ENCODE measurements at regions not wholly inside any gene's neighbourhood (a gene's known extent, or its start where the extent isn't known, plus 50 kb on each side); places are given as distances from the start of the nearest gene placed in this dataset.

GRCh38 chr9:17009071-17009470 is 125.8 kb upstream of the CNTLN start:
- BruUV-seq (replicated peaks): no TSS peak
- WGBS, 2 experiments (ENCODE audit: extremely low coverage in 2 of 2, insufficient read length in 1 of 2): no CpG with 5 or more reads among the region's 2 CpGs
- in situ Hi-C loops (cut with MboI; ENCODE audit: low sequenced_read_pairs): no loop called here

More at GRCh38 chr9:17009071-17009470, 125.8 kb upstream of the CNTLN start:
- Histone ChIP-seq H3K9me1 (ENCODE audit: insufficient read depth, low read length) (no peaks in the 10 kb centered on the region), H3K56ac (ENCODE audit: extremely low read depth, insufficient read depth, low read length) (no peak overlapping the region), H2BK5ac (ENCODE audit: low read depth, low read length, poor library complexity, severe bottlenecking) (no peak overlapping the region), H2AK9ac (replicated peaks; ENCODE audit: low read depth, low read length, poor library complexity) (no peak overlapping the region), H2AK5ac (ENCODE audit: low read depth, low read length) (no peak overlapping the region), H3K9me3 (ENCODE audit: control insufficient read depth, insufficient read depth, low read length) (no peaks in the 10 kb centered on the region), H3K79me1 (ENCODE audit: low read depth in 1 of 2, low read length in 2 of 2) (no peaks in the 10 kb centered on the region), H3K4me2 (ENCODE audit: low read depth, low read length) (no peak overlapping the region), H4K91ac (ENCODE audit: insufficient read depth, low read depth, low read length) (no peak overlapping the region), H2AFZ (replicated peaks; ENCODE audit: low read length, poor library complexity) (no peak overlapping the region), H3K4me3 (ENCODE audit: insufficient read depth, low read depth, low read length) (no peak overlapping the region), H3K4me1 (ENCODE audit: control insufficient read depth, insufficient read depth, low read length) (peaks cover 3% of the 10 kb centered on the region), H3K9ac (ENCODE audit: low read depth, low read length) (no peak overlapping the region), H2BK120ac (ENCODE audit: low read depth, low read length) (no peak overlapping the region), H3K27me3 (ENCODE audit: control insufficient read depth, insufficient read depth, low read length) (no peaks in the 10 kb centered on the region), H4K20me1 (ENCODE audit: insufficient read depth, low read length) (no peaks in the 10 kb centered on the region), H3K27ac (ENCODE audit: insufficient read depth, low read length) (no peak overlapping the region), H4K8ac (ENCODE audit: low read depth in 2 of 2, low read length in 2 of 2) (no peak overlapping the region), H3K14ac (replicated peaks; ENCODE audit: low read depth, low read length) (no peak overlapping the region), H2BK15ac (ENCODE audit: low read depth, low read length) (no peak overlapping the region), H4K5ac (ENCODE audit: low read depth, low read length) (no peak overlapping the region), H3K36me3 (ENCODE audit: control insufficient read depth, insufficient read depth, low read length) (no peaks in the 10 kb centered on the region), H3K23ac (ENCODE audit: low read depth, low read length) (no peak overlapping the region), H2BK20ac (ENCODE audit: low read depth, low read length) (no peak overlapping the region), H3K18ac (ENCODE audit: low read depth, low read length) (no peak overlapping the region), H3K4ac (ENCODE audit: low read depth, low read length) (no peak overlapping the region)
- intact Hi-C loops (cut with micrococcal nuclease): loop anchor here (5.0 kb wide), 1 partner anchor 137 kb away; the partner anchor contains the start of gene BNC2
- POLR2A ChIA-PET (ENCODE audit: unreplicated experiment): no interaction called here
- TF ChIP-seq POLR2A (IDR thresholded peaks at IDR 0.05; ENCODE audit: low read depth, low read length) (no peak), ELK1 (IDR thresholded peaks at IDR 0.05; ENCODE audit: borderline replicate concordance, low read depth, low read length) (no peak), CHD1 (IDR thresholded peaks at IDR 0.05; ENCODE audit: low read depth, low read length) (no peak), CEBPB (IDR thresholded peaks at IDR 0.05; ENCODE audit: low read depth, low read length) (no peak), RAD21 (IDR thresholded peaks at IDR 0.05; ENCODE audit: low read length) (no peak), NFE2L2 (IDR thresholded peaks at IDR 0.05; ENCODE audit: low read depth, low read length) (no peak), CTCF (conservative IDR thresholded peaks at IDR 0.05; ENCODE audit: low read depth, low read length) (no peak), SMC3 (IDR thresholded peaks at IDR 0.05; ENCODE audit: low read depth, low read length) (no peak), USF2 (IDR thresholded peaks at IDR 0.05; ENCODE audit: low read depth, low read length) (no peak), RFX5 (IDR thresholded peaks at IDR 0.05; ENCODE audit: low read depth, low read length) (no peak), BHLHE40 (IDR thresholded peaks at IDR 0.05; ENCODE audit: low read depth, low read length) (no peak), MXI1 (IDR thresholded peaks at IDR 0.05; ENCODE audit: borderline replicate concordance, low read depth, low read length) (no peak), FOS (IDR thresholded peaks at IDR 0.05; ENCODE audit: low read depth, low read length) (no peak), MAFK (IDR thresholded peaks at IDR 0.05; ENCODE audit: low read depth, low read length) (no peak), MAZ (IDR thresholded peaks at IDR 0.05; ENCODE audit: borderline replicate concordance, low read depth, low read length) (no peak)
- CTCF ChIA-PET: interaction anchor here (1.6 kb wide), 1 partner anchor 8 kb away, joined by 5 read pairs; no protein-coding TSS in a partner anchor
- no peak for ATAC-seq (ENCODE audit: low read depth)
- DNase-seq: no peak
- dilution Hi-C loops (cut with HindIII; ENCODE audit: low sequenced_read_pairs, unreplicated experiment): no loop called here

All from IMR-90 (cell line).